HPDE6-E6E7 (cell line): ENCODE measurements at regions not wholly inside any gene's neighbourhood (a gene's known extent, or its start where the extent isn't known, plus 50 kb on each side); places are given as distances from the start of the nearest gene placed in this dataset.

Experiments
- DNase-seq: peaks from one replicate; pipeline ENCODE4 v3.0.0; 2011; ENCODE audit warnings: missing footprints; ENCODE audit errors: extremely low spot score

GRCh38 chr14:49017447-49017846 is 568.7 kb downstream of the RPS29 start:
- DNase-seq = no peak

GRCh38 chr14:49016381-49016780 is 569.8 kb downstream of the RPS29 start:
- no peak for DNase-seq

GRCh38 chr14:49014476-49014875 is 571.7 kb downstream of the RPS29 start:
- no peak for DNase-seq

GRCh38 chr14:49008363-49008762 is 577.8 kb downstream of the RPS29 start:
- DNase-seq = no peak

- DNase-seq = no peak
These were observed 595.0 kb downstream of the RPS29 start for GRCh38 chr14:48991141-48991540.

GRCh38 chr14:48983351-48983888 is 602.8 kb downstream of the RPS29 start:
- DNase-seq = no peak

- DNase-seq = no peak
These were observed 611.2 kb downstream of the RPS29 start for GRCh38 chr14:48974994-48975393.

- DNase-seq = no peak
These were observed 613.0 kb downstream of the RPS29 start for GRCh38 chr14:48973151-48973550.

GRCh38 chr14:48970943-48971342 is 615.2 kb downstream of the RPS29 start:
- DNase-seq = no peak

GRCh38 chr14:48967419-48967818 is 618.8 kb downstream of the RPS29 start:
- no peak for DNase-seq

GRCh38 chr14:48963231-48963790 is 622.9 kb downstream of the RPS29 start:
- DNase-seq = no peak

- no peak for DNase-seq
These were observed 628.7 kb downstream of the RPS29 start for GRCh38 chr14:48957486-48957885.

- no peak for DNase-seq
These were observed 630.3 kb downstream of the RPS29 start for GRCh38 chr14:48955857-48956256.

- DNase-seq = no peak
These were observed 631.7 kb downstream of the RPS29 start for GRCh38 chr14:48954446-48954845.

- DNase-seq = no peak
These were observed 641.4 kb downstream of the RPS29 start for GRCh38 chr14:48944809-48945208.

GRCh38 chr14:48943913-48944312 is 642.3 kb downstream of the RPS29 start:
- DNase-seq = no peak

GRCh38 chr14:48937541-48938195 is 648.5 kb downstream of the RPS29 start:
- no peak for DNase-seq

GRCh38 chr14:48936849-48937248 is 649.3 kb downstream of the RPS29 start:
- no peak for DNase-seq

GRCh38 chr14:48936362-48936761 is 649.8 kb downstream of the RPS29 start:
- DNase-seq = no peak

GRCh38 chr14:48925184-48925583 is 661.0 kb downstream of the RPS29 start:
- no peak for DNase-seq

GRCh38 chr14:48914921-48915320 is 671.3 kb downstream of the RPS29 start:
- no peak for DNase-seq

GRCh38 chr14:48914382-48914781 is 671.8 kb downstream of the RPS29 start:
- no peak for DNase-seq

- no peak for DNase-seq
These were observed 685.6 kb downstream of the RPS29 start for GRCh38 chr14:48900565-48900964.

- DNase-seq = no peak
These were observed 695.8 kb downstream of the RPS29 start for GRCh38 chr14:48890333-48890732.
